Peyer's patch (tissue), 4 donors: ENCODE measurements at regions not wholly inside any gene's neighbourhood (a gene's known extent, or its start where the extent isn't known, plus 50 kb on each side); places are given as distances from the start of the nearest gene placed in this dataset.
"Not testable (repeated sequence)": the region's sequence is repeated elsewhere in the genome, so short reads cannot be mapped to it uniquely, and the experiment has no call there.

Source experiments
- CTCF ChIP-seq, 6 experiments: fragments of 450-650 bp in 4 of 6; fragments of 200-600 bp in 2 of 6; sonication (generic) in 1 of 6; IDR thresholded peaks; one replicate each; pipeline ENCODE4 v1.5.1; 2017 to 2019; ENCODE audit warnings: antibody characterized with exemption in 6 of 6, mild to moderate bottlenecking in 3 of 6, moderate library complexity in 1 of 6
- POLR2A ChIP-seq, 2 donors: fragments of 450-650 bp; IDR thresholded peaks; one replicate each; pipeline ENCODE4 v1.5.1; 2017; ENCODE audit warnings: antibody characterized with exemption in 2 of 2, mild to moderate bottlenecking in 2 of 2, moderate library complexity in 2 of 2

GRCh38 chr11:49439901-49440300 is 231.5 kb upstream of the FOLH1 start:
- TF ChIP-seq POLR2A, CTCF (IDR thresholded peaks at IDR 0.05): not testable (repeated sequence)
